Thyroid gland (tissue), 4 donors: ENCODE measurements at regions not wholly inside any gene's neighbourhood (a gene's known extent, or its start where the extent isn't known, plus 50 kb on each side); places are given as distances from the start of the nearest gene placed in this dataset.

Experiments used
- CTCF ChIP-seq, 6 experiments: fragments of 200-600 bp in 3 of 6; fragments of 450-650 bp in 3 of 6; sonication (generic) in 3 of 6; IDR thresholded peaks; one replicate each; pipeline ENCODE4 v1.5.1; 2016 to 2019; ENCODE audit warnings: antibody characterized with exemption in 6 of 6, mild to moderate bottlenecking in 2 of 6, inconsistent platforms in 1 of 6, moderate library complexity in 1 of 6
- POLR2A ChIP-seq, 2 donors: fragments of 450-650 bp; IDR thresholded peaks; one replicate each; pipeline ENCODE4 v1.6.1; 2017; ENCODE audit warnings: antibody characterized with exemption in 2 of 2, mild to moderate bottlenecking in 2 of 2, moderate library complexity in 1 of 2

- TF ChIP-seq CTCF (IDR thresholded peaks at IDR 0.05), result no peak
- TF ChIP-seq POLR2A (IDR thresholded peaks at IDR 0.05), result no peak
Observed at GRCh38 chr11:79949574-79949973, 508.7 kb upstream of the TENM4 start.
